HL-60 (cell line): ENCODE measurements at regions not wholly inside any gene's neighbourhood (a gene's known extent, or its start where the extent isn't known, plus 50 kb on each side); places are given as distances from the start of the nearest gene placed in this dataset.

Experiments
- CTCF ChIP-seq: IDR thresholded peaks from one replicate; pipeline ENCODE4 v1.5.1; 2011; ENCODE audit warnings: low read length, control low read depth, inconsistent platforms; ENCODE audit not compliant: insufficient read depth
- GABPA ChIP-seq: IDR thresholded peaks from 2 replicates; pipeline ENCODE4 v1.6.1; 2012; ENCODE audit warnings: low read depth
- POLR2AphosphoS5 ChIP-seq: IDR thresholded peaks from 2 replicates; pipeline ENCODE4 v1.6.1; 2012; ENCODE audit warnings: low read depth
- REST ChIP-seq: IDR thresholded peaks from 2 replicates; pipeline ENCODE4 v1.6.1; 2012; ENCODE audit warnings: low read depth; ENCODE audit not compliant: insufficient replicate concordance
- SPI1 ChIP-seq: IDR thresholded peaks from 2 replicates; pipeline ENCODE4 v1.6.1; 2012; ENCODE audit warnings: low read depth, mild to moderate bottlenecking, borderline replicate concordance

GRCh38 chr15:47586653-47587224, 130.6 kb upstream of the SEMA6D start:
- TF ChIP-seq CTCF (no peak), SPI1 (no peak), REST (no peak), GABPA (no peak), POLR2AphosphoS5 (no peak)
